ENCODE measurements at regions not wholly inside any gene's neighbourhood (a gene's known extent, or its start where the extent isn't known, plus 50 kb on each side); places are given as distances from the start of the nearest gene placed in this dataset.

GRCh38 chr19:29402563-29402962 lies 123.2 kb upstream of the VSTM2B start:
- no peak for TF ChIP-seq CTCF (IDR thresholded peaks at IDR 0.05)
- H3K9me3 Mint-ChIP-seq: no peaks in the 10 kb centered on the region
- Histone ChIP-seq H3K9me3 (ENCODE audit: control insufficient read depth in 1 of 2, insufficient read depth in 1 of 2, low read length in 2 of 2) (peaks cover 0 to 6% of the 10 kb centered on the region in 2 experiments), H3K4me3 (ENCODE audit: low read length) (no peak overlapping the region), H3K36me3 (ENCODE audit: insufficient read depth, low read length) (no peaks in the 10 kb centered on the region), H3K4me1 (ENCODE audit: insufficient read depth, low read length) (no peaks in the 10 kb centered on the region), H3K27ac (ENCODE audit: low read depth in 1 of 2, low read length in 2 of 2) (no peak overlapping the region), H3K27me3 (ENCODE audit: control insufficient read depth in 1 of 2, insufficient read depth in 2 of 2, low read length in 2 of 2) (peaks cover 0 to 2% of the 10 kb centered on the region in 2 experiments)
- no peak overlapping the region for H3K27ac Mint-ChIP-seq
- DNase-seq: no peak
- intact Hi-C loops (cut with DNase I, micrococcal nuclease): no loop called here
- CTCF ChIA-PET: no interaction called here
- H3K27me3 Mint-ChIP-seq: peaks cover 28% of the 10 kb centered on the region
- no peak overlapping the region for H3K4me3 Mint-ChIP-seq
- ATAC-seq (ENCODE audit: poor library complexity): no peak
- POLR2A ChIA-PET: no interaction called here
- no peaks in the 10 kb centered on the region for H3K36me3 Mint-ChIP-seq (ENCODE audit: low read depth)
- no peaks in the 10 kb centered on the region for H3K4me1 Mint-ChIP-seq (ENCODE audit: low read depth)

GRCh38 chr19:29404015-29404414 lies 121.8 kb upstream of the VSTM2B start:
- intact Hi-C loops (cut with DNase I, micrococcal nuclease): no loop called here
- Histone ChIP-seq H3K27me3 (ENCODE audit: control insufficient read depth in 1 of 2, insufficient read depth in 2 of 2, low read length in 2 of 2) (peaks cover 0 to 2% of the 10 kb centered on the region in 2 experiments), H3K9me3 (ENCODE audit: control insufficient read depth in 1 of 2, insufficient read depth in 1 of 2, low read length in 2 of 2) (peaks cover 0 to 6% of the 10 kb centered on the region in 2 experiments), H3K27ac (ENCODE audit: low read depth in 1 of 2, low read length in 2 of 2) (no peak overlapping the region), H3K36me3 (ENCODE audit: insufficient read depth, low read length) (no peaks in the 10 kb centered on the region), H3K4me3 (ENCODE audit: low read length) (no peak overlapping the region), H3K4me1 (ENCODE audit: insufficient read depth, low read length) (no peaks in the 10 kb centered on the region)
- Mint-ChIP-seq H3K9me3 (no peaks in the 10 kb centered on the region), H3K27me3 (peaks cover 32% of the 10 kb centered on the region), H3K4me1 (ENCODE audit: low read depth) (no peaks in the 10 kb centered on the region), H3K36me3 (ENCODE audit: low read depth) (no peaks in the 10 kb centered on the region), H3K27ac (no peak overlapping the region), H3K4me3 (no peak overlapping the region)
- ChIA-PET POLR2A (no interaction called here), CTCF (no interaction called here)
- DNase-seq: no peak
- ATAC-seq (ENCODE audit: poor library complexity): no peak
- no peak for TF ChIP-seq CTCF (IDR thresholded peaks at IDR 0.05)

- H3K27me3 ChIP-seq (ENCODE audit: control insufficient read depth in 1 of 2, insufficient read depth in 2 of 2, low read length in 2 of 2): peaks cover 0 to 2% of the 10 kb centered on the region in 2 experiments
Observed at GRCh38 chr19:29404951-29405727, 120.7 kb upstream of the VSTM2B start.

More at GRCh38 chr19:29404951-29405727, 120.7 kb upstream of the VSTM2B start:
- Histone ChIP-seq H3K27ac (ENCODE audit: low read depth in 1 of 2, low read length in 2 of 2) (no peak overlapping the region), H3K4me3 (ENCODE audit: low read length) (no peak overlapping the region), H3K9me3 (ENCODE audit: control insufficient read depth in 1 of 2, insufficient read depth in 1 of 2, low read length in 2 of 2) (peaks cover 0 to 6% of the 10 kb centered on the region in 2 experiments), H3K4me1 (ENCODE audit: insufficient read depth, low read length) (no peaks in the 10 kb centered on the region), H3K36me3 (ENCODE audit: insufficient read depth, low read length) (no peaks in the 10 kb centered on the region)
- POLR2A ChIA-PET: no interaction called here
- Mint-ChIP-seq H3K36me3 (ENCODE audit: low read depth) (no peaks in the 10 kb centered on the region), H3K9me3 (no peaks in the 10 kb centered on the region), H3K27me3 (peaks cover 21% of the 10 kb centered on the region), H3K27ac (no peak overlapping the region), H3K4me3 (no peak overlapping the region), H3K4me1 (ENCODE audit: low read depth) (no peaks in the 10 kb centered on the region)
- CTCF ChIA-PET: no interaction called here
- DNase-seq (no peak), ATAC-seq (ENCODE audit: poor library complexity) (no peak)
- intact Hi-C loops (cut with DNase I, micrococcal nuclease): no loop called here
- no peak for TF ChIP-seq CTCF (IDR thresholded peaks at IDR 0.05)
